ENCODE measurements at regions not wholly inside any gene's neighbourhood (a gene's known extent, or its start where the extent isn't known, plus 50 kb on each side); places are given as distances from the start of the nearest gene placed in this dataset.

GRCh38 chr5:74167930-74168315, 472.6 kb downstream of the ENC1 start:
- no peak overlapping the region for H2AFZ ChIP-seq
- no peak overlapping the region for H3K4me2 ChIP-seq (ENCODE audit: low read length)
- no peak overlapping the region for H3K9ac ChIP-seq
- H3K9me3 ChIP-seq (ENCODE audit: control insufficient read depth, low read length): no peaks in the 10 kb centered on the region
- H3K27ac ChIP-seq: no peak overlapping the region
- H3K36me3 ChIP-seq (ENCODE audit: control insufficient read depth, insufficient read depth, low read length): no peaks in the 10 kb centered on the region
- TF ChIP-seq, protein P1, sequence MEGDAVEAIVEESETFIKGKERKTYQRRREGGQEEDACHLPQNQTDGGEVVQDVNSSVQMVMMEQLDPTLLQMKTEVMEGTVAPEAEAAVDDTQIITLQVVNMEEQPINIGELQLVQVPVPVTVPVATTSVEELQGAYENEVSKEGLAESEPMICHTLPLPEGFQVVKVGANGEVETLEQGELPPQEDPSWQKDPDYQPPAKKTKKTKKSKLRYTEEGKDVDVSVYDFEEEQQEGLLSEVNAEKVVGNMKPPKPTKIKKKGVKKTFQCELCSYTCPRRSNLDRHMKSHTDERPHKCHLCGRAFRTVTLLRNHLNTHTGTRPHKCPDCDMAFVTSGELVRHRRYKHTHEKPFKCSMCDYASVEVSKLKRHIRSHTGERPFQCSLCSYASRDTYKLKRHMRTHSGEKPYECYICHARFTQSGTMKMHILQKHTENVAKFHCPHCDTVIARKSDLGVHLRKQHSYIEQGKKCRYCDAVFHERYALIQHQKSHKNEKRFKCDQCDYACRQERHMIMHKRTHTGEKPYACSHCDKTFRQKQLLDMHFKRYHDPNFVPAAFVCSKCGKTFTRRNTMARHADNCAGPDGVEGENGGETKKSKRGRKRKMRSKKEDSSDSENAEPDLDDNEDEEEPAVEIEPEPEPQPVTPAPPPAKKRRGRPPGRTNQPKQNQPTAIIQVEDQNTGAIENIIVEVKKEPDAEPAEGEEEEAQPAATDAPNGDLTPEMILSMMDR (IDR thresholded peaks at IDR 0.05): no peak
- H3K4me3 ChIP-seq (ENCODE audit: low read depth, low read length): no peak overlapping the region
- H3K27me3 ChIP-seq (ENCODE audit: control insufficient read depth, insufficient read depth, low read length): no peaks in the 10 kb centered on the region
- no peaks in the 10 kb centered on the region for H3K79me2 ChIP-seq
- no peaks in the 10 kb centered on the region for H3K4me1 ChIP-seq

DNA sequence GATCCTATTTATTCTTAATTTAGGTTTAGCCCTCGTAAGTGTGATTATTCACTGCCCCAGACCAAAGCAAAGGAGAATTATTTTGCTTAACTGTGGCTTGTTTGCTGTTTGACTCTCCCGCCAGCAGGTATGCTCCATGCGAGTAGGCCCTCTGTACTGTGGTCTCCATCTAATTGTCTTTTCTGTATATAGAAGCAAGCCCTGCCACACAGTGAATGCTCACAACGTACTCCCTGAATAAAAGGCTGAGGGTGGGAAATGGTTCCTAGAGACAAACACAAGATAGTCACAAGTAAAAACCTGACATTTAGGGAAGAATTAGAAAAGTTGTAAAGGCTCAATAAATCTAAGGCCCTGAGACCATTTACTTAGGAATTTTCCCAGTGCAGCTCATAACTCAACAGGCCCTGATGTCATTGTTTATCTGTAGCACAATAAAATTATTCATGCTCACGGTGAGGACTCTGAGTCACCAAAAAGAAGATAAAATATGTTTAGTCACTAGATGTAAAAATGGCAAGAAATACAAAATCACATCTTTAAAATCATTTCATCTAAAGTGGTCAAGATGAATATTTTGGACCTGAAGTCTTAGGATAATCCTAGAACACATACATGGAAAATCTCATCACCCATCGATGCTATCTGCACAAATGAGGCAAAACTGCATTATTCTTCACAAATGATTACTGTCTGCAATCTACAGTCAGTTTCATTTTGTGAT, 473.2 kb downstream of the ENC1 start:
- Histone ChIP-seq H3K9ac (no peak overlapping the region), H3K27me3 (ENCODE audit: control insufficient read depth, insufficient read depth, low read length) (no peaks in the 10 kb centered on the region), H3K36me3 (ENCODE audit: control insufficient read depth, insufficient read depth, low read length) (no peaks in the 10 kb centered on the region), H3K79me2 (no peaks in the 10 kb centered on the region), H3K4me2 (ENCODE audit: low read length) (no peak overlapping the region), H3K4me3 (ENCODE audit: low read depth, low read length) (no peak overlapping the region), H3K9me3 (ENCODE audit: control insufficient read depth, low read length) (no peaks in the 10 kb centered on the region), H2AFZ (no peak overlapping the region), H3K27ac (no peak overlapping the region), H3K4me1 (no peaks in the 10 kb centered on the region)
- TF ChIP-seq, protein P1 (IDR thresholded peaks at IDR 0.05): no peak

GRCh38 chr5:74166064-74166463, 474.5 kb downstream of the ENC1 start:
- no peak overlapping the region for H3K9ac ChIP-seq
- TF ChIP-seq, protein P1 (IDR thresholded peaks at IDR 0.05): no peak

DNA sequence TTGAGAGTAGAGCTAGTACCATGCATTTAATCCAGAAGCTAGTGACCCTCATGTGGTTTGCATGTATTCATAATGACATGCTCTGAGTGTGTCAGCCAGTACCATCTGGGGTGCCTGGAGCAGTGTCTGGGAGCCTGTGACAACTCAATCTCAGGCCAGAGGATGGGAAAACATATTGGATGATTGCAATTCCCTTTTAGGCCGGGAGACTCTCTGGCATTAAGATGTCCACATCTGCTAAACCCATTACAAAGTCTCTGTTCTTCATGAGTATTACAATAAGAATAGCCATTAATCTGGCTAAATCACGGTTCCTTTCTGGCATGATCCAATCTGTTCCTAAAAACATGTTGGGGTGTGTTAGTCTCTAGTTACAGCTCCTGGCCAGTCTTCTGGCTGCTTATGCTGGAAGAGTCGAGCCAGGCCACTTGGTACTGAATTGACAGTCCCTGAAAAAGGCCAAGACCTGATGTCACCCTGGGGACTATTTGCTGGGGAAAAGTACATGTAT, 475.7 kb downstream of the ENC1 start:
- Histone ChIP-seq H3K4me1 (no peaks in the 10 kb centered on the region), H3K9me3 (ENCODE audit: control insufficient read depth, low read length) (no peaks in the 10 kb centered on the region), H3K27ac (no peak overlapping the region), H3K79me2 (no peaks in the 10 kb centered on the region), H3K4me3 (ENCODE audit: low read depth, low read length) (no peak overlapping the region), H3K9ac (no peak overlapping the region), H3K36me3 (ENCODE audit: control insufficient read depth, insufficient read depth, low read length) (no peaks in the 10 kb centered on the region), H3K4me2 (ENCODE audit: low read length) (no peak overlapping the region), H3K27me3 (ENCODE audit: control insufficient read depth, insufficient read depth, low read length) (no peaks in the 10 kb centered on the region), H2AFZ (no peak overlapping the region)
- TF ChIP-seq, protein P1 (IDR thresholded peaks at IDR 0.05): no peak

More at GRCh38 chr5:74166064-74166463, 474.5 kb downstream of the ENC1 start:
- H3K4me3 ChIP-seq (ENCODE audit: low read depth, low read length): no peak overlapping the region
- H3K27ac ChIP-seq: no peak overlapping the region
- no peaks in the 10 kb centered on the region for H3K4me1 ChIP-seq
- H3K79me2 ChIP-seq: no peaks in the 10 kb centered on the region
- no peaks in the 10 kb centered on the region for H3K36me3 ChIP-seq (ENCODE audit: control insufficient read depth, insufficient read depth, low read length)
- H3K4me2 ChIP-seq (ENCODE audit: low read length): no peak overlapping the region
- no peak overlapping the region for H2AFZ ChIP-seq
- no peaks in the 10 kb centered on the region for H3K9me3 ChIP-seq (ENCODE audit: control insufficient read depth, low read length)
- H3K27me3 ChIP-seq (ENCODE audit: control insufficient read depth, insufficient read depth, low read length): no peaks in the 10 kb centered on the region

DNA sequence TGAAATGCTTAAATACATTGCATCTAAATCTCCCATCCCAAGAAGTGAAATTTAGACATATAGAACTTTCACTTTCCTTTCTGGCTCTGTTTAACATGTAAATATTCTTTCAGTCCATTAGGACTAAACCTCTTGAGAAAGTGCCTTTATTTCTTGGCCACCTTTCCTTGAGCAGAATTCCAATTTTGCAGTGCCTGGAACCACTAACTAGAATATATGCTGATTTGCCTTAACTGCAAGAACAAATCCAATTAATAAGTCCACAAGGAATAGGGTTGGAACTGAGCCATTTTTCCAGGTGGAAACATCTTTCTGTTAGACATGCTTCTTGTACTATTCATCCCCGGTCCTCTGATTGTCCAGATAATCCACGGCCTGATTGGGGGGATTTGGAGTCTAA, 478.0 kb downstream of the ENC1 start:
- no peak overlapping the region for H3K27ac ChIP-seq
- TF ChIP-seq, protein P1 (IDR thresholded peaks at IDR 0.05): no peak

More for the DNA sequence above, 478.0 kb downstream of the ENC1 start:
- no peaks in the 10 kb centered on the region for H3K79me2 ChIP-seq
- H3K4me3 ChIP-seq (ENCODE audit: low read depth, low read length): no peak overlapping the region
- H3K27me3 ChIP-seq (ENCODE audit: control insufficient read depth, insufficient read depth, low read length): no peaks in the 10 kb centered on the region
- no peak overlapping the region for H2AFZ ChIP-seq
- H3K4me1 ChIP-seq: no peaks in the 10 kb centered on the region
- no peak overlapping the region for H3K4me2 ChIP-seq (ENCODE audit: low read length)
- H3K36me3 ChIP-seq (ENCODE audit: control insufficient read depth, insufficient read depth, low read length): no peaks in the 10 kb centered on the region
- no peaks in the 10 kb centered on the region for H3K9me3 ChIP-seq (ENCODE audit: control insufficient read depth, low read length)
- H3K9ac ChIP-seq: no peak overlapping the region

Measured in parathyroid adenoma (tissue), 2 donors.